GM10266 (cell line): ENCODE measurements at regions not wholly inside any gene's neighbourhood (a gene's known extent, or its start where the extent isn't known, plus 50 kb on each side); places are given as distances from the start of the nearest gene placed in this dataset.

ENCODE experiments used
- DNase-seq: peaks from one replicate; pipeline ENCODE4 v3.0.0; 2012; ENCODE audit errors: extremely low spot score
- CTCF ChIP-seq: IDR thresholded peaks from 2 replicates; pipeline ENCODE4 v1.5.1; 2012; ENCODE audit warnings: mild to moderate bottlenecking, low read depth; ENCODE audit not compliant: control insufficient read depth, insufficient read depth; ENCODE audit errors: missing control alignments

GRCh38 chr1:222015686-222016085 lies 273.8 kb upstream of the DUSP10 start:
- DNase-seq: no peak
- TF ChIP-seq CTCF: no peak

- DNase-seq: no peak
- TF ChIP-seq CTCF: no peak
These were observed 272.1 kb upstream of the DUSP10 start for GRCh38 chr1:222014001-222014400.

GRCh38 chr1:222012816-222013215 lies 270.9 kb upstream of the DUSP10 start:
- TF ChIP-seq CTCF: no peak

GRCh38 chr1:222010306-222010705 lies 268.4 kb upstream of the DUSP10 start:
- no peak for DNase-seq
- TF ChIP-seq CTCF: no peak

More at GRCh38 chr1:222012816-222013215, 270.9 kb upstream of the DUSP10 start:
- no peak for DNase-seq

GRCh38 chr1:222009105-222009730 lies 267.3 kb upstream of the DUSP10 start:
- peak; percentile 48 for TF ChIP-seq CTCF
- peak; percentile 14 for DNase-seq

- TF ChIP-seq CTCF: no peak
- no peak for DNase-seq
These were observed 264.8 kb upstream of the DUSP10 start for GRCh38 chr1:222006715-222007114.

- TF ChIP-seq CTCF: no peak
These were observed 262.9 kb upstream of the DUSP10 start for GRCh38 chr1:222004784-222005183.

More at GRCh38 chr1:222004784-222005183, 262.9 kb upstream of the DUSP10 start:
- DNase-seq: no peak
